Tibial artery (tissue), 4 donors: ENCODE measurements at regions not wholly inside any gene's neighbourhood (a gene's known extent, or its start where the extent isn't known, plus 50 kb on each side); places are given as distances from the start of the nearest gene placed in this dataset.
A peak's percentile ranks its signal among the peaks of the same experiment; 100 is the strongest.

Source experiments
- DNase-seq, 2 donors: peaks; one replicate each; pipeline ENCODE4 v3.0.0-alpha.2; 2019
- H3K27ac ChIP-seq, 2 donors: fragments of 200-600 bp; sonication (generic) in 1 of 2; 1 replicate in 1 of 2; 2 replicates in 1 of 2; pipeline ENCODE4 v1.5.1; 2018 to 2019; ENCODE audit warnings: mild to moderate bottlenecking in 1 of 2
- H3K27me3 ChIP-seq, 2 donors: fragments of 200-600 bp; sonication (generic) in 1 of 2; one replicate each; pipeline versions ENCODE4 v1.5.1 to v1.6.0; 2016 to 2019
- H3K36me3 ChIP-seq, 3 donors: fragments of 200-600 bp; sonication (generic) in 2 of 3; one replicate each; pipeline ENCODE4 v1.5.1; 2016 to 2019; ENCODE audit warnings: mild to moderate bottlenecking in 2 of 3
- H3K4me1 ChIP-seq, 4 donors: fragments of 200-600 bp; sonication (generic) in 2 of 4; 1 replicate in 3 of 4; 2 replicates in 1 of 4; pipeline ENCODE4 v1.5.1; 2016 to 2019
- H3K4me3 ChIP-seq, 2 donors: fragments of 200-600 bp; sonication (generic) in 1 of 2; 1 replicate in 1 of 2; 2 replicates in 1 of 2; pipeline ENCODE4 v1.5.1; 2018 to 2019; ENCODE audit warnings: mild to moderate bottlenecking in 2 of 2
- H3K9me3 ChIP-seq, 3 donors: fragments of 200-600 bp; sonication (generic) in 1 of 3; one replicate each; pipeline ENCODE4 v1.5.1; 2016 to 2019
- intact Hi-C: fragments of 100-400 bp; cut with DNase I; formaldehyde crosslinking; loops from one replicate; pipeline ENCODE4 v1.15.0; 2023; ENCODE audit warnings: low total_unique reads
- TF ChIP-seq, protein P1 (sequence below), 2 experiments: fragments of 200-600 bp in 1 of 2; fragments of 450-650 bp in 1 of 2; IDR thresholded peaks; one replicate each; pipeline ENCODE4 v1.5.1; 2017 to 2019; ENCODE audit warnings: antibody characterized with exemption in 2 of 2, mild to moderate bottlenecking in 1 of 2, moderate library complexity in 1 of 2

DNA sequence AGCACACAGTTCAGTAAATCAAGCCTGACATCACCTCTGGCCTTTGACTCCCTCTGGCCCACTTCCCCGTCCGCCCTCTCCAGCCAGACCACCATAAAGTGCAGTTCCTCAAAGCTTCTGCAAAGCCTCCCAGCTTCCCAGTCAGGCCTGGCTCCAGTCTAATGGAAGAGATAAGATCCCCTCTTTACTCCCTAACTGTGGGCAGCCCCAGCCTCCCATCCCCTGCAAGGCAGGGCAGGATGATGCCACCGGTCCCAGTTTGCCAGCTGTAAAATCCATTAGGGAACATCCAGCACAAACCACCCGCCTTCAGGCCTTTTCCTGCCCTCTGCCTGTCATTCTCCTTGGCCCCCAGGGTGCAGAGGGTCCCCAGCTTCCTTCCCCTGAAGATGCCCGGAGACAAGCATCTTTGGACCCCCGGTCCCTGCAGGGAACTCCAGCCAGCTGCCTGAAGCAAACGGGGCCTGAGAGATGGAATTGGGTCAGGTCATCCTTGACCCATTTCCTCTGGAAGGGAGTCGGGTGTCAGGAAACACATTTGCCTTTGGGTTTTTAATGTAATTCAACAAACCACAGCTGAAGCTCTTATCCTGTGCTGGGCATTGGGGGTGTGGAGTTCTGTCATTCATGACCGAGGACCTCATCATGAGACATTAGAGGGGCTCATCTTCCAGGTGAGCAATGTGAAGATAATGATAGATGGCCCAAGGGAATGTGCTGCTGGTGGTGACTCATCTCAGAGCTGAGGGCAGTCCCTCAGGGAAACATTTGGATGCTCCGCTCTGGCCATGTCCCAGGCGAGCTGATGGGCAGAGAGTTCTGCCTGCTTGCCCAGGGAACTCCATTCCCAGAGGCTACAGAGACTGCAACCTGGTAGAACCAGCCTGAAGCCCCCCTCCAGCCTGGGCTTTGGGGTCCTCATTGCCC is 93.8 kb upstream of the CLMN start:
- intact Hi-C loops = no loop called here
- H3K9me3 ChIP-seq = no peaks in the 10 kb centered on the region

DNA sequence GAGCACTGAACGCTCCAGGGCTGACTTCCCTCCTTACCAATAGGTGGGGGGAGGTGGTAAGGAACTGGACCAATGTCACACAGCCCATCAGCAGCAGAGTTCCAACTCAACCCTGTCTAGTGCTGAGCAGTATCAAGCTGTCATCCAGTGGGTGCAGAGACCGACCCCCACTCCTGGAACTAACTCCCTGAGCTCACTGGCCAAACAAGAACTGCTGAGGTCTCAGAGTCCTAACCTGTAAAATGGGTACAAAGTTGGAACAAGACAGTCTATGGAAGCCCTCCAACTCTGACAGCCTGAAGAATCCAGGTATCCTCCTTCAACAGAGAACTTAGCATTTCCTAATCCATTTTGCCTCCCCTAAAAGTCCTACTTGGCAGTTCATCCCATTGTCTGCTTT is 91.1 kb upstream of the CLMN start:
- DNase-seq = no peak
- no peak overlapping the region for H3K4me3 ChIP-seq
- TF ChIP-seq, protein P1, sequence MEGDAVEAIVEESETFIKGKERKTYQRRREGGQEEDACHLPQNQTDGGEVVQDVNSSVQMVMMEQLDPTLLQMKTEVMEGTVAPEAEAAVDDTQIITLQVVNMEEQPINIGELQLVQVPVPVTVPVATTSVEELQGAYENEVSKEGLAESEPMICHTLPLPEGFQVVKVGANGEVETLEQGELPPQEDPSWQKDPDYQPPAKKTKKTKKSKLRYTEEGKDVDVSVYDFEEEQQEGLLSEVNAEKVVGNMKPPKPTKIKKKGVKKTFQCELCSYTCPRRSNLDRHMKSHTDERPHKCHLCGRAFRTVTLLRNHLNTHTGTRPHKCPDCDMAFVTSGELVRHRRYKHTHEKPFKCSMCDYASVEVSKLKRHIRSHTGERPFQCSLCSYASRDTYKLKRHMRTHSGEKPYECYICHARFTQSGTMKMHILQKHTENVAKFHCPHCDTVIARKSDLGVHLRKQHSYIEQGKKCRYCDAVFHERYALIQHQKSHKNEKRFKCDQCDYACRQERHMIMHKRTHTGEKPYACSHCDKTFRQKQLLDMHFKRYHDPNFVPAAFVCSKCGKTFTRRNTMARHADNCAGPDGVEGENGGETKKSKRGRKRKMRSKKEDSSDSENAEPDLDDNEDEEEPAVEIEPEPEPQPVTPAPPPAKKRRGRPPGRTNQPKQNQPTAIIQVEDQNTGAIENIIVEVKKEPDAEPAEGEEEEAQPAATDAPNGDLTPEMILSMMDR (IDR thresholded peaks at IDR 0.05) = no peak
- intact Hi-C loops = no loop called here
- no peaks in the 10 kb centered on the region for H3K9me3 ChIP-seq
- peaks cover 0 to 5% (median 2%) of the 10 kb centered on the region in 3 donors for H3K36me3 ChIP-seq
- peak overlapping the region; percentile 73 to 81 for H3K27ac ChIP-seq
- H3K27me3 ChIP-seq = no peaks in the 10 kb centered on the region
- H3K4me1 ChIP-seq = peaks cover 0 to 30% (median 25%) of the 10 kb centered on the region in 4 donors

More for the DNA sequence above, 93.8 kb upstream of the CLMN start:
- no peaks in the 10 kb centered on the region for H3K27me3 ChIP-seq
- H3K27ac ChIP-seq = no peak overlapping the region
- peak in 1 of 2 donors; percentile 12 for DNase-seq
- peaks cover 0 to 23% (median 20%) of the 10 kb centered on the region in 4 donors for H3K4me1 ChIP-seq
- TF ChIP-seq, protein P1 (IDR thresholded peaks at IDR 0.05) = no peak
- no peak overlapping the region for H3K4me3 ChIP-seq
- peaks cover 8 to 30% (median 27%) of the 10 kb centered on the region in 3 donors for H3K36me3 ChIP-seq

DNA sequence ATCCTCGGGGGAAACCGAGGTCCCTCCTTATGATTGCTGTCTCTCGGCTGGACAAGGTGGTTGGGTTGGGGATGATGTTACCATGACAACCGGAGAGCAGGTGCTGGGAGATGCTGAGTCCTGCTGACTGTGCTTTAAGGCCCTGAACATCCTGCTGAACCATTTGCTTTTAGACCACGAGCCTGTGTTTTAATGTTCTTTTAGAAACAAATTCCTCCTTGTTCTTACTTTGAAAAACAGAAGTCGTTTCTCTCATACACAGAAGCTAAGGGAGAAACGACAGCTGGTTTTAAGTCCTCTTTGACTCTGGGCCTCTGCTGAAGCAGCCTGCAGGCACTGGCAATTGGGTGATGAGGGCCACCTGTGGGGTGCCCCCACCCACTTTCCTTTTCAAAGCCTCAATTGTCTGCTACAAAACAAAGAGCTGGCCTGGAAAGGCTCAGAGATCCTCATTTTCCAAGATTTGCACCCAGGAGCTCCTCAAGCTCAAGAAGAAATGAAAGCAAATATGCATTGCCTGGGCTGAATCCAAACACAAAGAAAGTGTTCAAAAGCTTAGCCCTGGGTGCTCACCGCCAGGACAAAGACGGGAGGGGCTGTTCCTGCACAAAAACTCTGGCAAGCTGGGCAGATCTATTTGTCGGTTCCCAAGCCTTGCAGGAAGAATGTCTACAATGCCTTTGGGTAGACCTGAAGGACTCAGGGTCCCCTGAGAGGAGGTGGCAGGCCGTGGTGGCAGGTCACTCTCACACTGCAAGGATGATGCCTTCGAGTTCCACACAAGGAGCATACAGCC is 90.0 kb upstream of the CLMN start:
- no peak for DNase-seq
- Histone ChIP-seq H3K36me3 (peaks cover 0 to 4% (median 0%) of the 10 kb centered on the region in 3 donors), H3K27me3 (no peaks in the 10 kb centered on the region), H3K4me1 (peaks cover 0 to 30% (median 25%) of the 10 kb centered on the region in 4 donors), H3K27ac (peak overlapping the region; percentile 73 to 81), H3K4me3 (no peak overlapping the region), H3K9me3 (no peaks in the 10 kb centered on the region)
- intact Hi-C loops = no loop called here
- TF ChIP-seq, protein P1 (IDR thresholded peaks at IDR 0.05) = no peak

DNA sequence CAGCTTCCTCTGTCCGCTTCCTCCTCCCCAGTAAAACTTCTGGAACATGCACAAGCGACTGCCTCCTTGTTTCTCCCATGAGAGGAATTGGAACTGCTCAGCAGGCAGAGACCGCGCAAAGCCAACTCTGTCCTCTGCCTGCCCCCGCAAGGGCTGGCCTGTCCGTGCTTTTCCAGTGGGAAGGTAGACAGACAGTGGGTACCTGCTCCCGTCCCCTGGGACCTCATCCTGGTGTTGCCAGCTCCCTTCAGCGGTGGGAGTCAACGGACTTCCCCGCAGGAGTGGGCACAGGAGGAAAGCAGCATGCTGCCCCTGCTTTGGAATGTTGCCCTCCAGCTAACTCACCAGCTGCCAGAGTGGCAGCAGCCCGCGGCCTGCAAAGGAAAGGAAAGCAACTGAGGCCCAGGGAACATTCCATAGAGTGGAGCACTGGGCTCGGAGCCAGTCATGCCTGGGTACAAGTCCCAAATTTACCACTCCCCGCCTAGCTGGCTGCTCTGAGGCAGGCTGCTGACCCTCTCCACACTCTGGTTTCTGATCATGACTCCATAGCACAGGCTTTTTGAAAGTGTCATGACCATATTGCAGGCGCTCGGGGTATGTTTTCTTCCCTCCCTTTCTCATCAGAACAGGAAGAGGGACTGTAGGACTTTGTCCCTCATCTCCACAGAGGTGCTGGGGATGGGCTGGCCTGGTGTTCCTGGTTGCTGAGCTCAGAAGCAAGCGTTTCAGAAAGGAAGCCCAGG is 89.2 kb upstream of the CLMN start:
- Histone ChIP-seq H3K4me1 (peaks cover 0 to 30% (median 25%) of the 10 kb centered on the region in 4 donors), H3K27me3 (no peaks in the 10 kb centered on the region), H3K9me3 (no peaks in the 10 kb centered on the region), H3K36me3 (peaks cover 0 to 4% (median 0%) of the 10 kb centered on the region in 3 donors), H3K4me3 (no peak overlapping the region), H3K27ac (peak overlapping the region; percentile 73 to 81)
- DNase-seq = peak; percentile 27 to 83
- TF ChIP-seq, protein P1 (IDR thresholded peaks at IDR 0.05) = no peak
- intact Hi-C loops = no loop called here

DNA sequence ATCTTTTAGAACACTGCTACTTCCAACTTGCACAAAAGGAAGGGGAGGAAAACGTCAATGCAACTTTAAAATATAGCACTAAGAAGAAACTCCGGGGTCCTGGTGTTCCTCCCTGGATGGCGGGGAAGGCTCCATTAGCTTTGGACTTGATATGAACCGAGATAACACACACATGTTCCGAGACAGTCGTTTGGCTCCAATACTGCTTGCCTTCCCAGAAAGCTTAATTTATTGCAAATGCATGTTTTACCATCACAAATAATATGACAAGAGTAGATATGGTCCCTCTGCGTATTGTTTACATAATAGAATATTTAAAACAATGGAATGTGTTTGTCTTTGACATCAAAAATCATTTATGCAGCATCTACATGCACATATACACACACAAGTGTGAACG is 87.6 kb upstream of the CLMN start:
- H3K27ac ChIP-seq = no peak overlapping the region
- no peak for DNase-seq
- intact Hi-C loops = no loop called here

More for the DNA sequence above, 87.6 kb upstream of the CLMN start:
- TF ChIP-seq, protein P1 (IDR thresholded peaks at IDR 0.05) = no peak
- H3K4me3 ChIP-seq = no peak overlapping the region
- peaks cover 0 to 2% (median 0%) of the 10 kb centered on the region in 3 donors for H3K36me3 ChIP-seq
- no peaks in the 10 kb centered on the region for H3K27me3 ChIP-seq
- peaks cover 0 to 30% (median 25%) of the 10 kb centered on the region in 4 donors for H3K4me1 ChIP-seq
- H3K9me3 ChIP-seq = no peaks in the 10 kb centered on the region
